ENCODE measurements at regions not wholly inside any gene's neighbourhood (a gene's known extent, or its start where the extent isn't known, plus 50 kb on each side); places are given as distances from the start of the nearest gene placed in this dataset.

DNA sequence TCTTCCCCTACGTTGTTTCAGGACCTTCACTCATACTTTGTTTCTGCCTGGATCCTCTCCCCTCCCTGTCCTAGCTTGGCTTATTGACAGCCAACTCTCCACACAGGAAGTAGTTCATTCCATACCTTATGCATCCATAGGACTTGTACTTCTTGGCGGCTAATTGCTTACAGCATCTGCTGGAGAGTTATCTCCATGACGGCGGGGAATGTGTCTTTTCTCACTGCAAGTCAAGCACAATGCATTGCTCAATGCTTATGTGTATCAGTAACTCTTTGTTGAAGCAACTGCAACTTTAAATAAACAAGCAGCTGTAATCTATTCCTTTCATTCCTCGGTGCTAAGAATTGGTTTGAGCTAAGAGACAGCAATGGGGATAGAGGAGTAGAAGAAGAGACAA lies 551.3 kb upstream of the EPHA7 start:
- Histone ChIP-seq H3K9ac (ENCODE audit: low read depth in 2 of 2, low read length in 2 of 2) (no peak overlapping the region), H3K4me1 (no peaks in the 10 kb centered on the region), H3K27me3 (no peaks in the 10 kb centered on the region), H3K4me3 (no peak overlapping the region), H3K9me3 (no peaks in the 10 kb centered on the region), H3K36me3 (no peaks in the 10 kb centered on the region), H3K27ac (no peak overlapping the region)
- intact Hi-C loops (cut with DNase I), result no loop called here
- TF ChIP-seq, protein P1, sequence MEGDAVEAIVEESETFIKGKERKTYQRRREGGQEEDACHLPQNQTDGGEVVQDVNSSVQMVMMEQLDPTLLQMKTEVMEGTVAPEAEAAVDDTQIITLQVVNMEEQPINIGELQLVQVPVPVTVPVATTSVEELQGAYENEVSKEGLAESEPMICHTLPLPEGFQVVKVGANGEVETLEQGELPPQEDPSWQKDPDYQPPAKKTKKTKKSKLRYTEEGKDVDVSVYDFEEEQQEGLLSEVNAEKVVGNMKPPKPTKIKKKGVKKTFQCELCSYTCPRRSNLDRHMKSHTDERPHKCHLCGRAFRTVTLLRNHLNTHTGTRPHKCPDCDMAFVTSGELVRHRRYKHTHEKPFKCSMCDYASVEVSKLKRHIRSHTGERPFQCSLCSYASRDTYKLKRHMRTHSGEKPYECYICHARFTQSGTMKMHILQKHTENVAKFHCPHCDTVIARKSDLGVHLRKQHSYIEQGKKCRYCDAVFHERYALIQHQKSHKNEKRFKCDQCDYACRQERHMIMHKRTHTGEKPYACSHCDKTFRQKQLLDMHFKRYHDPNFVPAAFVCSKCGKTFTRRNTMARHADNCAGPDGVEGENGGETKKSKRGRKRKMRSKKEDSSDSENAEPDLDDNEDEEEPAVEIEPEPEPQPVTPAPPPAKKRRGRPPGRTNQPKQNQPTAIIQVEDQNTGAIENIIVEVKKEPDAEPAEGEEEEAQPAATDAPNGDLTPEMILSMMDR (IDR thresholded peaks at IDR 0.05), result no peak
- no peak for DNase-seq

- no peaks in the 10 kb centered on the region for H3K4me1 ChIP-seq
- DNase-seq, result peak; percentile 24
- no peak overlapping the region for H3K9ac ChIP-seq (ENCODE audit: low read depth in 2 of 2, low read length in 2 of 2)
- H3K4me3 ChIP-seq, result no peak overlapping the region
- intact Hi-C loops (cut with DNase I), result no loop called here
- H3K9me3 ChIP-seq, result no peaks in the 10 kb centered on the region
- H3K27ac ChIP-seq, result peak overlapping the region; percentile 55
- H3K36me3 ChIP-seq, result no peaks in the 10 kb centered on the region
- no peaks in the 10 kb centered on the region for H3K27me3 ChIP-seq
- TF ChIP-seq, protein P1 (IDR thresholded peaks at IDR 0.05), result no peak
Observed at GRCh38 chr6:93968126-93968525, 548.8 kb upstream of the EPHA7 start.

- Histone ChIP-seq H3K4me1 (no peaks in the 10 kb centered on the region), H3K4me3 (no peak overlapping the region), H3K9ac (ENCODE audit: low read depth in 2 of 2, low read length in 2 of 2) (no peak overlapping the region), H3K27ac (no peak overlapping the region), H3K27me3 (no peaks in the 10 kb centered on the region), H3K9me3 (no peaks in the 10 kb centered on the region), H3K36me3 (no peaks in the 10 kb centered on the region)
- TF ChIP-seq, protein P1 (IDR thresholded peaks at IDR 0.05), result no peak
- intact Hi-C loops (cut with DNase I), result no loop called here
- no peak for DNase-seq
Observed at GRCh38 chr6:93964926-93965325, 545.6 kb upstream of the EPHA7 start.

DNA sequence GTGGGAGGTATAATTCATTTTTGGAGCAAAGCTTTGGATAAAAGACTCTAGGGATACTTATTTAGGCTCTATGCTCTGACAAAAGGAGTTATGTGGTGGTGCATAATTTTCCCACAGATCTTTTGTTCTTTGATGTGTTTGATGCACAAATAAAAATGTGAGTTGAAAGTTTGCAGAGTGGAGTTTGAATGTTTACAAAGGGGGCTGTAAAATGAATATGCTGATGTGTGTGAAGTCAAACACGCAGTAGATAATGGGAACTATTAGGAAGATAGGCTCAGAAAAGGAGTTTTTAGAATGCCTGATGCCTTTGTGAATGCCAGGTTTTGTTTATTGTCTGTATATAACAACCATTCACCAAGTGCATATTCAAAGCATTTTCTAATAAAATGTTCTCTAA lies 545.0 kb upstream of the EPHA7 start:
- H3K9me3 ChIP-seq, result no peaks in the 10 kb centered on the region
- H3K36me3 ChIP-seq, result no peaks in the 10 kb centered on the region
- H3K9ac ChIP-seq (ENCODE audit: low read depth in 2 of 2, low read length in 2 of 2), result no peak overlapping the region
- no peaks in the 10 kb centered on the region for H3K4me1 ChIP-seq
- H3K27me3 ChIP-seq, result no peaks in the 10 kb centered on the region
- H3K27ac ChIP-seq, result no peak overlapping the region
- no peak overlapping the region for H3K4me3 ChIP-seq
- intact Hi-C loops (cut with DNase I), result no loop called here
- TF ChIP-seq, protein P1 (IDR thresholded peaks at IDR 0.05), result no peak
- no peak for DNase-seq

DNA sequence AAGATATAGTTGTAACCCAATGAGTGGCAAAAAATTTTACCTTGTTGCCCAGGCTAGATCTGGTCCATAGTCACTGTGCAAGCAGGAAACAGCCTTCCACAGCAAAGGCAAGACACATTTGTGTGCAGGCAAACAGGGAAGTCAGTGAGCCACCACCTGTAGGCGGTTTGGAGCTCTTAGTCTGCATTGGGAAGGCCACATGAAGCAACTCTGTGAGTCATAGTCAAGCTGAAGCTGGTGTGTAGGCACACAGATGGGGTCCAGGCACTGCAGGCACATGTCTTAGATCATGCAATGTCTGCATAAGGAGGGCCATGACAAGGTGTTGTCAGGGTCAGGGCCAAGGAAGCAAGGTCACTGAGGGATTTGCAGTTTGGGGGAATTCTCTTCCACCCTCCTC lies 543.2 kb upstream of the EPHA7 start:
- no peak overlapping the region for H3K27ac ChIP-seq
- H3K4me3 ChIP-seq, result no peak overlapping the region
- no peaks in the 10 kb centered on the region for H3K9me3 ChIP-seq
- TF ChIP-seq, protein P1 (IDR thresholded peaks at IDR 0.05), result no peak
- no peak for DNase-seq
- intact Hi-C loops (cut with DNase I), result no loop called here
- H3K4me1 ChIP-seq, result no peaks in the 10 kb centered on the region
- H3K9ac ChIP-seq (ENCODE audit: low read depth in 2 of 2, low read length in 2 of 2), result no peak overlapping the region
- H3K27me3 ChIP-seq, result no peaks in the 10 kb centered on the region
- no peaks in the 10 kb centered on the region for H3K36me3 ChIP-seq

- H3K9me3 ChIP-seq, result no peaks in the 10 kb centered on the region
- H3K36me3 ChIP-seq, result no peaks in the 10 kb centered on the region
- H3K4me1 ChIP-seq, result no peaks in the 10 kb centered on the region
- TF ChIP-seq, protein P1 (IDR thresholded peaks at IDR 0.05), result no peak
- no peak overlapping the region for H3K9ac ChIP-seq (ENCODE audit: low read depth in 2 of 2, low read length in 2 of 2)
- no peaks in the 10 kb centered on the region for H3K27me3 ChIP-seq
- intact Hi-C loops (cut with DNase I), result no loop called here
- H3K4me3 ChIP-seq, result no peak overlapping the region
- no peak for DNase-seq
- no peak overlapping the region for H3K27ac ChIP-seq
Observed at GRCh38 chr6:93954584-93954983, 535.2 kb upstream of the EPHA7 start.
